H1 (cell line): ENCODE measurements at regions not wholly inside any gene's neighbourhood (a gene's known extent, or its start where the extent isn't known, plus 50 kb on each side); places are given as distances from the start of the nearest gene placed in this dataset.

Experiments
- FOSL1 ChIP-seq: IDR thresholded peaks from 2 replicates; pipeline ENCODE4 v1.6.1; 2011; ENCODE audit warnings: mild to moderate bottlenecking, low read depth, low read length, moderate library complexity; ENCODE audit not compliant: insufficient read depth
- GTF2F1 ChIP-seq: IDR thresholded peaks from 2 replicates; pipeline ENCODE4 v1.6.1; 2012; ENCODE audit warnings: low read depth, low read length, improper control_type of control experiment, borderline replicate concordance
- TBP ChIP-seq: IDR thresholded peaks from 2 replicates; pipeline ENCODE4 v1.6.1; 2011; ENCODE audit warnings: low read depth, low read length, improper control_type of control experiment
- TF ChIP-seq, protein P1 (sequence below): IDR thresholded peaks from 2 replicates; pipeline ENCODE4 v1.6.1; 2012; ENCODE audit warnings: inconsistent platforms

DNA sequence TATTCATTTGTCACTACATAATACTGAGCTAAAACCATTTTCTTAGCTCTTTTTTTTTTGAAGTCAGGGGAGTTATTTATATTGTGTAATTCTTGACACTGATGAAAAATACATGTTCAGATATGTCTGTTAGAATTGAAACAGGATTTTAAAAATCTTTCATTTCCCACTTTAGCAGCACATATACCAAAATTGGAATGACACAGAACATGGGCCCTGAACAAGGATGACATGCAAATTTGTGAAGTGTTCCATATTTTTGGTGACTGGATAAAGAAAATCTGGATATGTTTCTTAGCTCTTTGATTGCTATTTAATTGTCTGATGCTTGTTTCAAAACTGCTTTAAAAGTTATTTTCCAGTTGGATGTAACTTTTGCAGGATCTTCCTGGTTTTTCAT, 1963.9 kb upstream of the LRRTM1 start (continued):
- no peak for TF ChIP-seq FOSL1
- no peak for TF ChIP-seq GTF2F1
- no peak for TF ChIP-seq TBP
- TF ChIP-seq, protein P1, sequence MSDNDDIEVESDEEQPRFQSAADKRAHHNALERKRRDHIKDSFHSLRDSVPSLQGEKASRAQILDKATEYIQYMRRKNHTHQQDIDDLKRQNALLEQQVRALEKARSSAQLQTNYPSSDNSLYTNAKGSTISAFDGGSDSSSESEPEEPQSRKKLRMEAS: no peak
